MM.1S (cell line): ENCODE measurements at regions not wholly inside any gene's neighbourhood (a gene's known extent, or its start where the extent isn't known, plus 50 kb on each side); places are given as distances from the start of the nearest gene placed in this dataset.

Experiments
- CTCF ChIP-seq: fragments of 300-600 bp; sonication (generic); IDR thresholded peaks from 2 replicates; pipeline ENCODE4 v1.5.1; 2016; ENCODE audit warnings: antibody characterized with exemption, low read length, mixed read lengths
- EZH2 ChIP-seq: fragments of 300-600 bp; sonication (generic); optimal IDR thresholded peaks from 2 replicates; pipeline ENCODE3; 2017; ENCODE audit warnings: low read depth, mild to moderate bottlenecking, antibody characterized with exemption, low read length, mixed read lengths
- EZH2phosphoT487 ChIP-seq: fragments of 300-600 bp; sonication (generic); IDR thresholded peaks from 2 replicates; pipeline ENCODE4 v1.6.1; 2018; ENCODE audit warnings: antibody characterized with exemption, low read length

- TF ChIP-seq CTCF, result no peak
- no peak for TF ChIP-seq EZH2
- TF ChIP-seq EZH2phosphoT487, result no peak
Measured at GRCh38 chr11:115803073-115803740, 299.0 kb upstream of the CADM1 start.
